ENCODE measurements at regions not wholly inside any gene's neighbourhood (a gene's known extent, or its start where the extent isn't known, plus 50 kb on each side); places are given as distances from the start of the nearest gene placed in this dataset.

DNA sequence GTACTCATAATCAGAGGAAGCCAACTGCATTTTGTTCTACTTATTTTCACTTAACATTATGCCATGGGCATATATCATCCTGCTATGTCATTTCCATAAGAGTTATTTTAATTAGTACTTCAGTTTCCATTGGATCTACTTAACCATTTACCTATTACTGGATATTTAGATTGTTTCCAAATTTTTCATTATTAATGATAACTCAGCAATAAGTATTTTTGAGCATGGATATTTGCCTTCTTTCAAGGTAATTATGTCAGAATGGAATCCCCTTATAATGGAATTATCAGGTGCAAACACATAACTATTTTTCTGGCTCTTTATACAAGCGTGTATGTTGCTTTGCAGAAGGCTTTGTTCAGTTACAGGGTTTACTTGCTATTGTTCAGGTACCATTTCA, 126.6 kb downstream of the RDH14 start:
- ATAC-seq (no peak), DNase-seq (no peak)
- intact Hi-C loops (cut with DNase I): loop anchor here in 1 of 2 donors (10.0 kb wide), 2 partner anchors 931 to 1431 kb away; no protein-coding TSS in a partner anchor

DNA sequence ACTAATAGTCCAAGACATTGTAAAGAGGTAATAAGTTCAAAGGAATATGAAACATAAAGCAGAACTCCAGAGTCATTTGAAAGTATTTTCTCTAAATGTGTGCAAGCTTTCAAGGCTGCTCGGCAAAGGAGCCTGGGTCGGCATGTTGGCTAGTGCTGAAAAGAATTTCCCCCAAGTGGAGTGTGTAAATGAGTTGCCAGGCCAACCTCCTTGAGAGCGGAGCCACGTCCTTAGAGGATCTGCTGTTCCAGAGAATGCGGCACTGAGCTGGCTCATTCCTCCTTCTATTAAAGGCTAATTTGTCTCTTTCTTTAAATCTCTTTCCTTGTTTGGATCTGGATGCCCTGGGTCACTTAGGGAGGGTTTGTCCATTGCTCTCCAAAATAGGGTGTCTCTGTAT, 127.5 kb downstream of the RDH14 start:
- ATAC-seq (peak; percentile 43 to 80), DNase-seq (no peak)
- intact Hi-C loops (cut with DNase I): loop anchor here in 1 of 2 donors (10.0 kb wide), 2 partner anchors 932 to 1432 kb away; no protein-coding TSS in a partner anchor

DNA sequence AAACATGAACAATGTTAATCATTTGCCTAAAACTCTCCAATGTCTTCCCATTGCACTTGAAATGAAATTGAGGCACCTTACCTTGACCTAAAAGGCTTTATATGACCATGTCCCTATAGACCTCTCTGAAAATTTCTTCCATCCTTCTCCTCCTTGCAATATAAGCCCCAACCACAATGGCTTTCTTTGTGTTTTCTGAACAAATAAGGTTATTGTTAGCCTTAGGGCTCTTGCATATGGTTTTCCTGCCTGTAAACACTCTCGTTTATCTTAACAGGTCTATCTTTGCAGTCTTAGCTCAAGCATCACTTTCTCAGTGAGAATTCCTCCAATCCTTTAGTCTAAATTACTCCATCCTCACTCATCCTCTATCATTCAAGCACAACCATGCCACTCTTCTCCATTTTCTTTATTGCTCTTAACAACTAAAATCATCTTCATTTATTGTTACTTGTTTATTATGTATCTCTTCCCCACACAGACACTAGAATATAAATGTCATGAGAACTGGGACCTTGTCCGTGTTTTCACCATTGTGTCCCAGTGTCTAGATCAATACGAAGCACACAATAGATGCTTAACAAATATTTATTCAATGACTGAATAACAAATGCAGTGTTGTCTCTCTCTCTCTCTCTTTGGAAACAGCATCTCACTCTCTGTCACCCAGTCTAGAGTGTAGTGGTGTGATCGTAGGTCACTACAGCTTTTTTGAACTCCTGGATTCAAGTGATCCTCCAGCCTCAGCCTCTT, 129.3 kb downstream of the RDH14 start:
- DNase-seq (no peak), ATAC-seq (no peak)
- intact Hi-C loops (cut with DNase I): loop anchor here in 1 of 2 donors (10.0 kb wide), 2 partner anchors 934 to 1434 kb away; no protein-coding TSS in a partner anchor

DNA sequence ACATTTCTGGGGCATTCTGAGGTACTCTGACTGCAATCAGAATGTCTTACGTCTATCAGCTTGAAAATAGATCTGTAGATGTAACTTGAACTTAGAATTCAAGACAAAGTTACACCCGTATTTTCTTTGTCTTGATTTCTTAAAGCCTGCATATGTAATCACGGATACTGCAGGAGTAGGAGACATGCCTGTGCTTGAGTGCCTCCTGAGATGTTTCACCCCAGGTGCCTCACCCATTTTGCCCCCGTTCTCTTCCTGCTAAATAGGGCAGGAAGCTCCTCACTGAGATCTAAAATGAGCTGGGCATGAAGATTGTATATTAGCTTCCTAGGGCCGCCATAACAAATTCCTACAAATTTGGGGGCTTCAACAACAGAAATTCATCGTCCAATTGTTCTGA, 131.9 kb downstream of the RDH14 start:
- intact Hi-C loops (cut with DNase I): no loop called here

DNA sequence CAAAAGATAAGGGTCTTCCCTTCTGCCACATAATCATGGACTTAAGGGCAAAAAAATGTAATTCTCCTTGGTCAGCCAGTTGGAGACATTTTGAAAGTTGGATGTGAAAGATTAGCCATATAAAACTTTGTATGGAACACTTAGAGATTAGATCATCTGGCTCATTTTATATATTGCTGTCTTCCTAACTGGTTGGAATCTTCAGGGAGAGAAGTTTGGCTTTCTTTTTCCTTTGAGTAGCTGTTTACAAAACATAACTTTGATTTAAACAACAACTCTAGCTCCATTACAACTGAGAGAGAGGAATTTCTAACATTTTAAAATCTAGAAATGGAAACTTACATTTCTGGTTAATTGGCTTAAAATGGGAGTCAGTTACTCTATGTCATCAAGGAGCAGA, 132.7 kb downstream of the RDH14 start:
- intact Hi-C loops (cut with DNase I): no loop called here
- ATAC-seq (no peak), DNase-seq (no peak)

More for the DNA sequence above, 131.9 kb downstream of the RDH14 start:
- DNase-seq (no peak), ATAC-seq (no peak)

DNA sequence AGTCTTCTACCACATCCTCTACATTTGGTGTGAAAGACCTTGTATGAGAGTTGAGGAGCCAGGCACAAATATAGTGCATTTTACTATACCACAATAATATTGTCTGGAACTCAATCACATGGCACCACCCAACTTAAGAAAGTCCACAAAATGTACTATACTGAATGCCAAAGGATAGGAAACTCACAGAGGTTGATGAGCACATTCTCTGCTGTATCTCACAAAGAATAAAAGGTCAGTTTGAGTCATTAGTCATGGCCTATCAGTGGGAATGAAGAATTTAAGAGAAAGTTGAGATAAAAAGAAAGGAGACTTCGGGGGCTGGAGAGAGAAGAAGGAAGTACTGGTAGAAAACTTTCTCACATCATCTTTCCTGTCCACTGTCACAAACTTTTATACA, 134.3 kb downstream of the RDH14 start:
- ATAC-seq (peak in 1 of 2 donors; percentile 56), DNase-seq (no peak)
- intact Hi-C loops (cut with DNase I): no loop called here

DNA sequence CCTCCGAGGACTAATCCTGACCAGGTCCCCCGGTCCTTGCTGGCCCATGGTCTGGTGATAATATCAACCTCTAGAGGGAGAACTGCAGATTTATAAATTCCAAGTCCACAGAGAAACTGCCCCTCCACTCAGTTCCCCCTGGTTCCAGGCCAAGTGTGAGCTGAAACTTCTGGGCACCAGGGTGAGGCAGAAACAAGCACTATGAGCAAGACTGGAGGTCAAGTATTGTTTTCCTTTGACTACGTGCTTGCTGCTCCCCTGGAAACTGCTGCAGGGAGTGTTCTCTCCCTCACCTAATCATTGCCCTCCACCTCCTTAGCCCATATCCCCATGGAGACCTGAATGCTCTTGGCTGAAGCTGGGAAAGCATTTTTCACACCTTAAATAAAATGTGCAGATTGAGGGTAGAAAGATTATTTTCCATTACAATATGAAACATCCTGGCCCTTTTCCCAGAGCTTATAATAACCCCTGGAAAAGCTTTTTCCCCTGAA, 135.2 kb downstream of the RDH14 start:
- DNase-seq (no peak), ATAC-seq (peak in 1 of 2 donors; percentile 75)
- intact Hi-C loops (cut with DNase I): no loop called here

DNA sequence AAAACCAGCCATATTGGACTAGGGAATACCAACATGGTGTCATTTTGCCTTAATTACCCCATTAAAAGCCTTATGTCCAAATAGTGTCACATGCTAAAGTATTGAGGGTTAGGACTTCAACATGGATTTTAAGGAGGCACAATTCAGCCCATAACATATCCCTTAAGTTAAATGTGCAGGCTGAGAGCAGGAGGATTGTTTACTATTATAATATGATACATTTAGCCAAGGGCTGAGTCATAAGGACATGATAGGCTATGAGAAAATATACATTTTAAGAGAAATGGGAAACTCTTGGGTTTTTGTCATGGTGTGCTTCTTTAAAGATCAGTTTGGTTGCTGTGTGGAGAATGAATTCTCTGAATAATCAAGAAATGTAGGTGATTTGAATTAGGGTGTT, 136.8 kb downstream of the RDH14 start:
- DNase-seq: no peak
- ATAC-seq: no peak

DNA sequence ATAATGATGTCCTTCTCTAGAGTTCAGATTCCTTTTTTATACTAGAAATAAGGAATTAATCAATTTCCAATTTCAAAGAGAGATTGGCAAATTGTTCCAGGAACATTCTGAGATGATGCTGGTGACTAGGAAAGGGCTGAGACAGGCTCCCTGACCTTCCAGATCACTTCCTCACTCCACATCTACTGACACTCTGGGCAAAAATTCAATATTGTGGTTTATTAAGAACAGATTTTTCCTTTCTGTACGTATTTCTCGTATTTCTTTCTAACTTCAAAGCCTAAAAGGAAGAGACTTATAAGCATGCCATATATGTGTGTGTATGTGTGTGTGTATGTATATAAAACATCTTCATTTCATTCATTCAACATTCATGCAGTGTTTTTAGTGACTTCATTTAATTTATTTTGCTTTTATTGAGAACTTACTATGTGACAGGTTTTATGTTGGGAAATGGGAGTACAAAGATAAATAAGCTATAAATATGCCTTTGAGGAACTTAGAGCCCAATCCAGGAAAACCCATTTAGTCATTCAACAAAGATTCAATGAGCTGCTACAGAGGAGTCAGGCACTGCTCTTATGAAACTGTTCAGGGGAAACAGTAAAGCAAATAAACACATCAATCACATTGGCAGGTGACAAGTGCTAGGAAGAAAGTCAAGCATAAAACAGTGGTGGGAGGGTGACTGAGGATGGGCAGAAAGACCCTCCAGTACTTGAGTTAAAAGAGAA, 137.9 kb downstream of the RDH14 start:
- ATAC-seq: no peak
- no peak for DNase-seq
- intact Hi-C loops (cut with DNase I): no loop called here

More for the DNA sequence above, 136.8 kb downstream of the RDH14 start:
- intact Hi-C loops (cut with DNase I): no loop called here

DNA sequence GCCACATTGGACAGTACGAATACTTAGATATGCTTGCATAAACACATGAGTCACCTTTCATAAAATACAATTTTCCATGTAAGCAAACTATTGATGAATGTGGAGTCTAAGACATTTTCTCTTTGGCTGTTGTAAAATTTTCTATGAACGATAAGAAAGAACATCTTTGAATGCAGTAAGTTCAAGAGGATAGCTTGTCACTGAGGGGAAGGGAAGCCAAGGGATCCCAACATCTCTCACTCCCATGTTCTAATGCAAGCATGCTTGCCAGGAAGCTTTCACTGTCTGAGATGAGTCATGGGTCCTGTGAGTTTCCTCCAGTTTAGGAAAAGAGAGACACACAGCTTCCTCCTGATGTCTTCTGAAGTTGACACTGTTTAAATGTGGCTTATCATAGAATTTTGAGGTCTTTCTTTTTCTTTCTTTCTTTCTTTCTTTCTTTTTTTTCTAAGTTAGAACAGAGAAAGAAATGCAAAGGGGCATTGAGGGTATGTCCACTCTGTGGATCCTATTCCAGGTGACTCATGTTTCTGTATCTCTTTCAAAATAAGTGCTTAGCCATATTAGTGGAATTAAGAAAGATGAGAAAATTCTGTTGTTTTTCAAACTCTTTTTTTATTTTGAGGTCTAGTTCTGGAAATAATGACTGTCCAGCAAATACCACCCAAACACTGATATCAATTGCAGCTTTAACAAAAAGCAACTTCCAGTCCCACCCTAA, 146.6 kb downstream of the RDH14 start:
- ATAC-seq (peak; percentile 72 to 98), DNase-seq (peak; percentile 27)
- intact Hi-C loops (cut with DNase I): no loop called here

DNA sequence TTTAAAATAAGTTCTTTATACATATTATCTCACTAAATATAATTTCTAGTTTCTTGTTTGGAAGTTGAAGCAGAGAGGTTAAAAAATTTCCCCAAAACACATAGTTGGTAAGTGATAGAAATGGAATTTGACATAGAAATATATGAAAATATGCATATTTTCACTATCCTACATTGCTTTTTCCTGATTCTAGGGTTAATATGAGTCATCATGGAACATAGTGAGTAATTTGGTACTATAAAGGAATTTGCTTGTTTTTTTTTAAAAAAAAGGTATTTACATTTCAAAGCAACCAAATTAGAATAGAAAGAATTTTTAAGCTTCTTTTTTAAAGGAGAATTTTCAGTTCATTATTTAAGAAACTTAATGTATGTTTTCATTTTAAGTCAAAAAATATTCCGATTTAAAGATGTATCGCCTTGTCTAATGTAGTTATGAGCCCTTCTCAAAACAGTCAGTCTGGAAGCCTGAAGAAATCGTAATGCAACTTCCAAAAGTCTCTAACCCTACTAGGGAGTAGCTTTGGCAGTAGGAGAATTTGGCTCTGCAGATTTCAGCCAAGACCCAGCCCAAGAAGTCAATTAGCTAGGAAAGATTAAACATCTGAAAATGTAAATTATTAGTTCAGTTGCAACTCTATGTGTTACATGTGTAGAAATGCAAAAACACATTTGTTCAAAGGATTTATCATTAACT, 147.3 kb downstream of the RDH14 start:
- DNase-seq (no peak), ATAC-seq (peak; percentile 44 to 71)
- intact Hi-C loops (cut with DNase I): no loop called here

DNA sequence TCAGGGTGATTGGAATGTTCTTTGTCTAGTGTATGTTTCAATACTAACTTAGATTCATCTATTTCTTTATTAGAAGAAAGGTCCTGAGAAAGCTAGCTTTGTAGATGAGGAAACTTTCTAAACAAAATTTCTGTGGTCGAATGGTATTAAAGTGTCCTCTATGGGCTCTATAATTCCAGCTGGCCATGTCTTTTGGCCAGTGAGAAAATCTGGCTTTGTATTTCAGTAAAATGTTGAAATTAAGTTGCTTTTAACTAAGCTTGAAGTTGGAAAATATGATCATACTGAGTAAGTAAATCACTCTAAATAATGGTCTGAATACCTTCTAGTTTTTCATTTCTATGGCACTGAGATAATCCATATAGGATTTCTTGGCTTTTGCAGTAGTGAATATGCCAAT, 148.8 kb downstream of the RDH14 start:
- DNase-seq (no peak), ATAC-seq (no peak)
- intact Hi-C loops (cut with DNase I): no loop called here

DNA sequence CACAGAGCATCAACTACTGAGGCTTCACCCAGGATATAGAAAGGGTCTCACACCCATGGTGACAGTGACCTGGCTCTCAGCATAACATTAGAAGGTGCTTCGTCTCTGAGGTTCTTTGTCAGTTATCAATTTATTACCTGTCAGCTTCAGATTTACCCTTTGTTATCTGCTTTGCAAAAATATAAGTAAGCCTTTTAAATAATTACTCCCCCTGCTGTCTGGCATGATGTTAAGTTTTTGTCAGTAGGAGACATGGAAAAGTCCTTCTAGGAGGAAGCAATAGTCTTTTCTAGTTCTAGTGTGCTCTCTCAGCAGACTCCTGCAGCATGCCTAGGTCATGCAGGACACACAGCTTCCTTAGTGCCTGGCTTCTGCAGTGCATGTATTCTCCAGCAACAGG, 149.9 kb downstream of the RDH14 start:
- intact Hi-C loops (cut with DNase I): no loop called here
- DNase-seq (no peak), ATAC-seq (no peak)

DNA sequence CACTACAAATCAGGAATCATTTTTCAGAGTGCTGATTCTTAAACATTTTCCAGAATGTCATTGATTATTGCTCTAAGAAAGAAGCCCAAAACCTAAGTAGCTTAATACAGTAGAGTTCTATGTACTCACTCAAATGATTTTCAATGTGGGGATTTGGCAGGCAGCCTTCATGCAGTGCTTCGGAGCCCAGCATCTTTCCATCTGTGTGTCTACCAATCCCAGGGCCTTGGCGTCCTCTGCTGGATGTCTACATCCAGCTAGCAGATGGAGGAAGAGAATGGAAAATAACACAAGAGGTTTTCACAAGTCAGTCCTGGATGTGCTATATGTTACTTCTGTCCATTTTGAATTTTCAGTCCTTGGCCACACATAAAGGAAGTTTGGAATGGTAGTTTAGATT, 151.8 kb downstream of the RDH14 start:
- DNase-seq (no peak), ATAC-seq (no peak)
- intact Hi-C loops (cut with DNase I): no loop called here

DNA sequence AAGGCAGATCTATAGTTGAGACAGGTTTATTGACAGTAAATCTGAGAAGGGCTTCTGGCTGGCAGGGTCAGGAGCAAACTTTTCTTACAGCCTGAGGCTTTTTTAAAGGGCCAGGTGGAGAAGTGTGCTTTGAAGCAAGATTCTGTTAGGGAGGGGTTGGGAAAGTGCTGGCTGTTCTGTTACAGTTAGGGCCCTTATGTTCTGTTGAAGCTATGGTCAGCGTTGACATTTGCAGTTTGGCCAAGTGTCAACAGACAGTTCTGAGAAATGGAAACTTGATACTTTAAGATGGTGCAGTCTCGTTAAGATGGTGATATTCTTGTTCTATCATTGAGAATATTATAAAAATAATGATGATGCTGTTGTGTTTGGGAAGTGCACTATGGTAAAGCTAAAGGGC, 154.2 kb downstream of the RDH14 start:
- no peak for ATAC-seq
- intact Hi-C loops (cut with DNase I): no loop called here

DNA sequence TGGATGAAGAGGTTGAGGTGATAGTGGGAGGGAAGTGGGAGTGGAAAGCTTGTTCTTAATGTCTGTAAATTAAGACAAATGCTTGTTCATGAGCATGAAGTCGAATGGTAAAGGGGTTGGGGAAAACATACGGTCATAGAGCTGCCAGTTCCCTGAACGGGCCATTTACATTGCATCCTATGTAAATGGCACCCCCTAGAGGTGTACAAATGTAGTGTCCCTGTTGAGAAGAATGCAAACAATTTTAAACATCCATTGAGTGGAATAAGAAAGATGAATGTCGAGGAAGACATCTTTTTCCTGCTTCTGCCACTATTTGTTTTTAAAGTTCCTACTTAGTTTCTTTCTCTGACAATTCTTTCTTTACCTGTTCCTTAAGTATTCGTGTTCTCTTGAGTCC, 155.7 kb downstream of the RDH14 start:
- DNase-seq: no peak
- intact Hi-C loops (cut with DNase I): no loop called here
- ATAC-seq: no peak

More for the DNA sequence above, 154.2 kb downstream of the RDH14 start:
- no peak for DNase-seq

DNA sequence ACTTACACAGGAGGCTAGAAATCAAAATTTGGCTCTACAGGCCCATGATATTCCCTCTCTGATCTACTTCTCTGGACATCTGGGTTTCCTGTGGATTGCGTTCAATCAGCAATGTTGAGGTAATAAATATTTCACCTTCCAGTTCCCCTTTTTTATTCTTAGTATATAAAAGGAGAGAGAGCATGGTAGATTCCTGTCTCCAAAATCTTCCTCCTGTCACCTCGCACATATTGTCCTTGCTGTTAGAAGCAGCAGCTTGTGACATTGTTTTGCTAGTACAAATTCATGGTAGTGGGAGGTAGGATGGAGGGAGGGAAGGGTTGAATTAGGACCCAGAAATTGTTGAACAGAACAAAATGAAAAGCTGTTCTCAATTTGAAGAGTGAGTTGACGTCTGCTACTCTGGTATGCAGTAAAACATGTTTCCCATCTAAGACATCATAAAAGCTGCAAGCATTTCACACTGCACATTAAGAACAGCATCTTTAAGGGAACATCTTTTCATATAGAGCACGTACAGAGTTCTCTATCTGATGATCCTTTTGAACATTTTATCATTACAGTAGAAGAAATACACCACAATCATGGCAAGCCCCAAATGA, 156.4 kb downstream of the RDH14 start:
- ATAC-seq (no peak), DNase-seq (no peak)
- intact Hi-C loops (cut with DNase I): no loop called here

DNA sequence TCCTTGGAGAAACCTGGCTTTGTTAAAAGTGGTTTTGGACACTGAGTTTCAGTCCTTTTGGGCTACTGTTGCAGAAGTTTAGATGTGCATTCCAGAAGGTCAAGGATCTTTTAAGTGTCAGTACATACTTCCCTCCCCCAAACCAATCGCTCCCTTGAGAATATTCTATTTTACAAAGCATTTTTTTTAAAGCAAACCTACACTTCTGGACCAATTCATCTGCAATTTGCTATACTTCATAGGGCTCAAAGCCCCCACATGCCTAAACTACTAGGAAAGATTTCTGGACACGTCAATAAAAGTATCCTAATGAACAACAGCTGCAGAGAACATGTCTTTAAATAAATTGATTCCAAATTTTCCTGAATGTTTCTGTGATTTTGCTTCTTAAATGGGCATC, 157.6 kb downstream of the RDH14 start:
- intact Hi-C loops (cut with DNase I): no loop called here
- ATAC-seq (no peak), DNase-seq (no peak)

DNA sequence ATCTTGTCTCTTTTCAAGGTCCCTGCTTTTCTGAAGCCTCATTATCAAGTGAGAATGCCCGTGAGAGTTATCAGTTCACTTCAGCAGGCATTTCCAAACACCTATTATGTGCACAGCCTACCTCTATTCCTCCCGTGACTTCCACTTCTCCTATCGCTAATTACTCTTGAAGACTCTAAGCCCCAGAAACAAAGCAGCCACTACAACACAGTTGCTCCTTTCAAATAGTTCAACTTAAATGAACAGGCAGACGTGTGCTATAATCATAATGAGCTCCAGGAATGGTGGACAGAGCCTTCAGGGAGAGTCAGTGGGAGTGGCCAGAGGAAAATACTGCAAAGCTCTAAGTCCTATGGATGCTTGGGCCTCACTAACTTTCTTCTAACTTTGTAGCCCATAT, 159.0 kb downstream of the RDH14 start:
- intact Hi-C loops (cut with DNase I): no loop called here
- ATAC-seq (no peak), DNase-seq (no peak)

Measured in left cardiac atrium (tissue), 4 donors.